HG03432 (cell line): ENCODE measurements at regions not wholly inside any gene's neighbourhood (a gene's known extent, or its start where the extent isn't known, plus 50 kb on each side); places are given as distances from the start of the nearest gene placed in this dataset.

ENCODE experiments used
- ATAC-seq: cut with Tn5 transposase; IDR thresholded peaks from one replicate; pipeline ENCODE4 v1.9.1; 2021; ENCODE audit warnings: mild to moderate bottlenecking, moderate library complexity; ENCODE audit not compliant: unreplicated experiment

GRCh38 chr18:11553098-11553940, 56.1 kb upstream of the SLC35G4 start:
- peak; percentile 67 for ATAC-seq

GRCh38 chr18:11548916-11549551, 60.4 kb upstream of the SLC35G4 start:
- no peak for ATAC-seq

- no peak for ATAC-seq
These were observed 61.0 kb upstream of the SLC35G4 start for GRCh38 chr18:11548396-11548795.

GRCh38 chr18:11544060-11544633, 65.2 kb upstream of the SLC35G4 start:
- ATAC-seq = no peak

- ATAC-seq = no peak
These were observed 68.2 kb upstream of the SLC35G4 start for GRCh38 chr18:11541179-11541578.

GRCh38 chr18:11533942-11534496, 75.4 kb upstream of the SLC35G4 start:
- no peak for ATAC-seq

- ATAC-seq = no peak
These were observed 75.9 kb upstream of the SLC35G4 start for GRCh38 chr18:11533513-11533890.

GRCh38 chr18:11532758-11533512, 76.5 kb upstream of the SLC35G4 start:
- no peak for ATAC-seq

GRCh38 chr18:11529081-11529480, 80.3 kb upstream of the SLC35G4 start:
- no peak for ATAC-seq

GRCh38 chr18:11526675-11527074, 82.7 kb upstream of the SLC35G4 start:
- no peak for ATAC-seq

GRCh38 chr18:11523804-11524203, 85.6 kb upstream of the SLC35G4 start:
- ATAC-seq = no peak

- no peak for ATAC-seq
These were observed 86.4 kb upstream of the SLC35G4 start for GRCh38 chr18:11522992-11523391.

- no peak for ATAC-seq
These were observed 87.5 kb upstream of the SLC35G4 start for GRCh38 chr18:11521853-11522252.

GRCh38 chr18:11520536-11520935, 88.9 kb upstream of the SLC35G4 start:
- no peak for ATAC-seq

- peak; percentile 71 for ATAC-seq
These were observed 90.4 kb upstream of the SLC35G4 start for GRCh38 chr18:11518788-11519685.

GRCh38 chr18:11517704-11518103, 91.7 kb upstream of the SLC35G4 start:
- no peak for ATAC-seq

GRCh38 chr18:11516751-11517503, 92.5 kb upstream of the SLC35G4 start:
- ATAC-seq = no peak

GRCh38 chr18:11514267-11514666, 95.1 kb upstream of the SLC35G4 start:
- ATAC-seq = no peak
